ENCODE measurements at regions not wholly inside any gene's neighbourhood (a gene's known extent, or its start where the extent isn't known, plus 50 kb on each side); places are given as distances from the start of the nearest gene placed in this dataset.

- H3K4me3 ChIP-seq: no peak overlapping the region
- H3K27me3 ChIP-seq: no peaks in the 10 kb centered on the region
- H3K4me1 ChIP-seq: no peaks in the 10 kb centered on the region
- H3K27ac ChIP-seq: no peak overlapping the region
- no peaks in the 10 kb centered on the region for H3K9me3 ChIP-seq
- DNase-seq: no peak
- no peak for TF ChIP-seq CTCF (IDR thresholded peaks at IDR 0.05)
- TF ChIP-seq POLR2A (IDR thresholded peaks at IDR 0.05): no peak
- no peaks in the 10 kb centered on the region for H3K36me3 ChIP-seq
- intact Hi-C loops (cut with DNase I; ENCODE audit: low total_unique reads): no loop called here
These were observed 81.9 kb upstream of the GALNT2 start for GRCh38 chr1:229984992-229985612.

- Histone ChIP-seq H3K27me3 (no peaks in the 10 kb centered on the region), H3K4me3 (no peak overlapping the region), H3K9me3 (no peaks in the 10 kb centered on the region), H3K36me3 (no peaks in the 10 kb centered on the region), H3K4me1 (no peaks in the 10 kb centered on the region), H3K27ac (no peak overlapping the region)
- DNase-seq: no peak
- TF ChIP-seq CTCF (IDR thresholded peaks at IDR 0.05) (no peak), POLR2A (IDR thresholded peaks at IDR 0.05) (no peak)
- intact Hi-C loops (cut with DNase I; ENCODE audit: low total_unique reads): no loop called here
These were observed 81.4 kb upstream of the GALNT2 start for GRCh38 chr1:229985613-229986010.

- DNase-seq: no peak
- TF ChIP-seq CTCF (IDR thresholded peaks at IDR 0.05): no peak
- TF ChIP-seq POLR2A (IDR thresholded peaks at IDR 0.05): no peak
- intact Hi-C loops (cut with DNase I; ENCODE audit: low total_unique reads): no loop called here
These were observed 80.2 kb upstream of the GALNT2 start for GRCh38 chr1:229986737-229987337.

GRCh38 chr1:229987953-229988352 is 79.1 kb upstream of the GALNT2 start:
- Histone ChIP-seq H3K4me1 (no peaks in the 10 kb centered on the region), H3K9me3 (no peaks in the 10 kb centered on the region), H3K27ac (no peak overlapping the region), H3K27me3 (no peaks in the 10 kb centered on the region), H3K36me3 (no peaks in the 10 kb centered on the region), H3K4me3 (no peak overlapping the region)
- no peak for DNase-seq
- TF ChIP-seq CTCF (IDR thresholded peaks at IDR 0.05) (no peak), POLR2A (IDR thresholded peaks at IDR 0.05) (no peak)
- intact Hi-C loops (cut with DNase I; ENCODE audit: low total_unique reads): no loop called here

More at GRCh38 chr1:229986737-229987337, 80.2 kb upstream of the GALNT2 start:
- Histone ChIP-seq H3K4me3 (no peak overlapping the region), H3K4me1 (no peaks in the 10 kb centered on the region), H3K36me3 (no peaks in the 10 kb centered on the region), H3K27ac (no peak overlapping the region), H3K27me3 (no peaks in the 10 kb centered on the region), H3K9me3 (no peaks in the 10 kb centered on the region)

GRCh38 chr1:229988534-229988933 is 78.5 kb upstream of the GALNT2 start:
- no peaks in the 10 kb centered on the region for H3K4me1 ChIP-seq
- no peaks in the 10 kb centered on the region for H3K27me3 ChIP-seq
- H3K4me3 ChIP-seq: no peak overlapping the region
- no peak for TF ChIP-seq CTCF (IDR thresholded peaks at IDR 0.05)
- TF ChIP-seq POLR2A (IDR thresholded peaks at IDR 0.05): no peak
- no peaks in the 10 kb centered on the region for H3K9me3 ChIP-seq
- intact Hi-C loops (cut with DNase I; ENCODE audit: low total_unique reads): no loop called here
- H3K27ac ChIP-seq: no peak overlapping the region
- H3K36me3 ChIP-seq: no peaks in the 10 kb centered on the region
- DNase-seq: no peak

Measured in uterus (tissue), 3 donors.